ENCODE measurements at regions not wholly inside any gene's neighbourhood (a gene's known extent, or its start where the extent isn't known, plus 50 kb on each side); places are given as distances from the start of the nearest gene placed in this dataset.

DNA sequence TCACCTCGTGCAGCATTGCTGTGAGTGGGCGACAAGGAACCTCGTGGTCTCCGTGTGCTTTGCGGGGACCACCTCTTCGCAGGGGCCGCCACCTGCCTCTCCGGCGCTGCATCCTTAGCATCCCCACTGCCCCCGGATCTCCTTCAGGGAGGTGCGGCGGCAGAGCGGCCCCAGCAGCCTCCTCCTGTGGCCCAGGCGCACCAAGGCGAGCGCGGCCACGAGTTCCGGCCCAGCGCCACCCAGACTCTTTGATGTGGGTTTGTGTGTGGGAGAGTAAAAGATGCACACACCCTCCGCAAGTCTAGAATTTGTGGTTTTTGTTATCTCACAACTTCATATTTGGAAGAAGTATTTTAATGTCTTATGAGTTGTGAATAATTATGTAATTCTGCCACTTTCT, 118.8 kb upstream of the DIO3 start:
- no peak for ATAC-seq (ENCODE audit: insufficient read depth, low FRiP score)
- Histone ChIP-seq H3K36me3 (ENCODE audit: control insufficient read depth in 4 of 4, insufficient read depth in 4 of 4, low read length in 4 of 4) (no peaks in the 10 kb centered on the region), H3K27ac (ENCODE audit: low read depth in 1 of 2, low read length in 1 of 2) (no peak overlapping the region), H3K9me3 (ENCODE audit: control insufficient read depth in 4 of 4, insufficient read depth in 3 of 4, low read length in 3 of 4) (peaks cover 0 to 2% (median 0%) of the 10 kb centered on the region in 4 donors), H3K9ac (ENCODE audit: insufficient read depth in 1 of 2, low read length in 2 of 2) (no peak overlapping the region), H3K4me1 (ENCODE audit: control insufficient read depth in 5 of 5, insufficient read depth in 5 of 5, low read length in 5 of 5) (no peaks in the 10 kb centered on the region), H3K27me3 (ENCODE audit: control insufficient read depth in 3 of 3, insufficient read depth in 3 of 3, low read length in 2 of 3) (no peaks in the 10 kb centered on the region), H3K4me3 (no peak overlapping the region)
- DNase-seq = no peak
- WGBS, 2 donors = 77% methylated on average over 21 of the region's 21 CpGs
- TF ChIP-seq, protein P1, sequence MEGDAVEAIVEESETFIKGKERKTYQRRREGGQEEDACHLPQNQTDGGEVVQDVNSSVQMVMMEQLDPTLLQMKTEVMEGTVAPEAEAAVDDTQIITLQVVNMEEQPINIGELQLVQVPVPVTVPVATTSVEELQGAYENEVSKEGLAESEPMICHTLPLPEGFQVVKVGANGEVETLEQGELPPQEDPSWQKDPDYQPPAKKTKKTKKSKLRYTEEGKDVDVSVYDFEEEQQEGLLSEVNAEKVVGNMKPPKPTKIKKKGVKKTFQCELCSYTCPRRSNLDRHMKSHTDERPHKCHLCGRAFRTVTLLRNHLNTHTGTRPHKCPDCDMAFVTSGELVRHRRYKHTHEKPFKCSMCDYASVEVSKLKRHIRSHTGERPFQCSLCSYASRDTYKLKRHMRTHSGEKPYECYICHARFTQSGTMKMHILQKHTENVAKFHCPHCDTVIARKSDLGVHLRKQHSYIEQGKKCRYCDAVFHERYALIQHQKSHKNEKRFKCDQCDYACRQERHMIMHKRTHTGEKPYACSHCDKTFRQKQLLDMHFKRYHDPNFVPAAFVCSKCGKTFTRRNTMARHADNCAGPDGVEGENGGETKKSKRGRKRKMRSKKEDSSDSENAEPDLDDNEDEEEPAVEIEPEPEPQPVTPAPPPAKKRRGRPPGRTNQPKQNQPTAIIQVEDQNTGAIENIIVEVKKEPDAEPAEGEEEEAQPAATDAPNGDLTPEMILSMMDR (IDR thresholded peaks at IDR 0.05; ENCODE audit: control extremely low read depth, extremely low read depth) = no peak

DNA sequence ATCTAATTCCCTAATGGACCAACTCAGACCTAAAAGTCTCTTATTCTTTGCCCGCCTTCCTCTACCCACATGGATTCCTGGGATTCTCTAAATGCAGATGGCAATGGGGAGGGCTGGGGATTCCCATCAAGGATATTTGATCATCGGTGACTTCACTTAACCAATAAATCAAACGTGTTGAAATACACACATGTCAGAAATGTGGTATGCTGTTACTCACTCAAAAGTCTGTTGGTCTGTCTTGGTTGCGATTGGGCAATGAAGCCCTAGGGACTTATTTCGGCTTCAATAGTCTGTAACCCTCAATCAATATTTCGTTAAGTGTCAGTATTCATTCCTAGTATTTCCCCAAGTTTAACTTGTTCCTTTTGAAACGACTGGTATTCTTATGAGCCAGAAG, 117.2 kb upstream of the DIO3 start:
- Histone ChIP-seq H3K27ac (ENCODE audit: low read depth in 1 of 2, low read length in 1 of 2) (no peak overlapping the region), H3K9me3 (ENCODE audit: control insufficient read depth in 4 of 4, insufficient read depth in 3 of 4, low read length in 3 of 4) (peaks cover 0 to 2% (median 0%) of the 10 kb centered on the region in 4 donors), H3K27me3 (ENCODE audit: control insufficient read depth in 3 of 3, insufficient read depth in 3 of 3, low read length in 2 of 3) (no peaks in the 10 kb centered on the region), H3K4me1 (ENCODE audit: control insufficient read depth in 5 of 5, insufficient read depth in 5 of 5, low read length in 5 of 5) (no peaks in the 10 kb centered on the region), H3K9ac (ENCODE audit: insufficient read depth in 1 of 2, low read length in 2 of 2) (no peak overlapping the region), H3K4me3 (no peak overlapping the region), H3K36me3 (ENCODE audit: control insufficient read depth in 4 of 4, insufficient read depth in 4 of 4, low read length in 4 of 4) (no peaks in the 10 kb centered on the region)
- DNase-seq = no peak
- WGBS, 2 donors = 85 to 87% methylated on average over 7 of the region's 7 CpGs
- TF ChIP-seq, protein P1 (IDR thresholded peaks at IDR 0.05; ENCODE audit: control extremely low read depth, extremely low read depth) = no peak
- no peak for ATAC-seq (ENCODE audit: insufficient read depth, low FRiP score)

DNA sequence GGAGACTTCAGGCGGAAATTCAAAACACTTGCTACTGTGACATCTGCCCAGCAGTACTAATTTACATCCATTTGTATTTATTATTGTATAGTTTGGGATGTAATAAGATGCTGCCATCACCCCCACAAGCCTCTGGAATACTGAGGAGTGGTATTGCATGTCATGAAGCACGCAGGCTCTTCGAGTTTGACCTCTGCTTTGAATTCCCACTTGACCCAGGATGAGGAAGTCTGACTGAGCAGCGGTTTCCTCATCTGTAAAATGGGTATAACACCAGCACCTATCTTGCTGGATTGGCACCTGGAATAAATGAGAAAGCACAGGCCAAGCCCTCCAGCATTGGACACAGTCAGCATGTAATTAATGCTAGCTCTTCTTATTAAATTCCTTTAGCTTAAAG, 116.0 kb upstream of the DIO3 start:
- Histone ChIP-seq H3K36me3 (ENCODE audit: control insufficient read depth in 4 of 4, insufficient read depth in 4 of 4, low read length in 4 of 4) (no peaks in the 10 kb centered on the region), H3K27ac (ENCODE audit: low read depth in 1 of 2, low read length in 1 of 2) (no peak overlapping the region), H3K9me3 (ENCODE audit: control insufficient read depth in 4 of 4, insufficient read depth in 3 of 4, low read length in 3 of 4) (peaks cover 0 to 2% (median 0%) of the 10 kb centered on the region in 4 donors), H3K4me3 (no peak overlapping the region), H3K4me1 (ENCODE audit: control insufficient read depth in 5 of 5, insufficient read depth in 5 of 5, low read length in 5 of 5) (no peaks in the 10 kb centered on the region), H3K27me3 (ENCODE audit: control insufficient read depth in 3 of 3, insufficient read depth in 3 of 3, low read length in 2 of 3) (no peaks in the 10 kb centered on the region), H3K9ac (ENCODE audit: insufficient read depth in 1 of 2, low read length in 2 of 2) (no peak overlapping the region)
- DNase-seq (no peak), ATAC-seq (ENCODE audit: insufficient read depth, low FRiP score) (no peak)
- TF ChIP-seq, protein P1 (IDR thresholded peaks at IDR 0.05; ENCODE audit: control extremely low read depth, extremely low read depth) = no peak
- WGBS, 2 donors = 89 to 91% methylated on average over 4 of the region's 4 CpGs

DNA sequence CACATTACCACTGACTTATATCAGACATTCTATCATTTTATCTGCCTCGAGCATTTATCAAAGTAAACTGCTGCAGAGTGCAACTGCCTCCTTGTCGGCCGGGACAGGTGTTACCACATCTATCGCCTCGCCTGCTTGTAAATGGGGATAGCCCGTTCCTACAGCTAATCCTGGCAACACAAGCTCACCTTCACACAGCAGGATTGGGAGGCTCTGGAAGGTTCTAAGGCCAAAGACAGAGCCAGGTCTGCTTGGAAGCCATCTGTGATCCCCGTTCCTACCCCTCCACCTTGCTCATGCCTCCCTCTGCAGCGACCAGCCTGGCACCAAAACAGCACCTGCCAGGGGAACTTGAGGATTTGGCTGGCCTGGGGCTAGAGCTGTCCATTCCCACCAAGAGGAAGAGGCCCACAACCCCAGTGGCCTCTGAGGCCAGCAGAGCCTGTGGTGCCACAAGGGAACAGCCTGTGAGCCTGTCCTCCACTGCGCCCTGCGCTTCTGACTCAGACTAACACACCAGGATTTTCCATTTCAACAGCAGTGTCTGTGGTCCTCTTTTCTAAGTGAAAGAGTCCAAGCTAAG, 114.8 kb upstream of the DIO3 start:
- Histone ChIP-seq H3K27me3 (ENCODE audit: control insufficient read depth in 3 of 3, insufficient read depth in 3 of 3, low read length in 2 of 3) (no peaks in the 10 kb centered on the region), H3K9ac (ENCODE audit: insufficient read depth in 1 of 2, low read length in 2 of 2) (no peak overlapping the region), H3K9me3 (ENCODE audit: control insufficient read depth in 4 of 4, insufficient read depth in 3 of 4, low read length in 3 of 4) (peaks cover 0 to 2% (median 0%) of the 10 kb centered on the region in 4 donors), H3K4me1 (ENCODE audit: control insufficient read depth in 5 of 5, insufficient read depth in 5 of 5, low read length in 5 of 5) (no peaks in the 10 kb centered on the region), H3K27ac (ENCODE audit: low read depth in 1 of 2, low read length in 1 of 2) (no peak overlapping the region), H3K36me3 (ENCODE audit: control insufficient read depth in 4 of 4, insufficient read depth in 4 of 4, low read length in 4 of 4) (no peaks in the 10 kb centered on the region), H3K4me3 (no peak overlapping the region)
- no peak for ATAC-seq (ENCODE audit: insufficient read depth, low FRiP score)
- TF ChIP-seq, protein P1 (IDR thresholded peaks at IDR 0.05; ENCODE audit: control extremely low read depth, extremely low read depth) = no peak
- WGBS, 2 donors = 82 to 90% methylated on average over 10 of the region's 10 CpGs
- DNase-seq = no peak
